SK-N-MC (cell line): ENCODE measurements at regions not wholly inside any gene's neighbourhood (a gene's known extent, or its start where the extent isn't known, plus 50 kb on each side); places are given as distances from the start of the nearest gene placed in this dataset.

Experiments used
- DNase-seq: peaks from one replicate; pipeline ENCODE4 v3.0.0-alpha.2; 2011; ENCODE audit warnings: low read depth, low spot score
- H3K27ac ChIP-seq: fragments of 200-600 bp; sonication (generic); 2 replicates; pipeline ENCODE4 v1.5.1; 2016; ENCODE audit warnings: mixed run types
- H3K36me3 ChIP-seq: fragments of 200-600 bp; sonication (generic); 2 replicates; pipeline ENCODE4 v1.6.1; 2017; ENCODE audit warnings: antibody characterized with exemption, low read length, mixed read lengths; ENCODE audit not compliant: insufficient read depth
- H3K4me3 ChIP-seq: fragments of 200-600 bp; sonication (generic); 2 replicates; pipeline ENCODE4 v1.5.1; 2016
- H3K9ac ChIP-seq: fragments of 200-600 bp; sonication (generic); 2 replicates; pipeline ENCODE4 v1.8.0; 2017; ENCODE audit warnings: mixed run types, mixed read lengths; ENCODE audit not compliant: insufficient read length
- H3K9me3 ChIP-seq: fragments of 200-600 bp; sonication (generic); 2 replicates; pipeline ENCODE4 v1.6.1; 2017; ENCODE audit warnings: low read depth, mild to moderate bottlenecking, antibody characterized with exemption, low read length, moderate library complexity, mixed read lengths
- EZH2 ChIP-seq: fragments of 200-600 bp; sonication (generic); IDR thresholded peaks from one replicate; pipeline ENCODE4 v1.6.1; 2017; ENCODE audit warnings: antibody characterized with exemption
- FOXP2 ChIP-seq: optimal IDR thresholded peaks from 2 replicates; pipeline ENCODE3; 2011; ENCODE audit warnings: mild to moderate bottlenecking, moderate library complexity; ENCODE audit not compliant: insufficient read depth; ENCODE audit errors: extremely low read length, control extremely low read depth
- POLR2AphosphoS5 ChIP-seq: IDR thresholded peaks from 2 replicates; pipeline ENCODE4 v1.6.1; 2012; ENCODE audit warnings: mild to moderate bottlenecking, low read depth, low read length, borderline replicate concordance

GRCh38 chr2:5781679-5782078, 89.5 kb downstream of the SOX11 start:
- no peaks in the 10 kb centered on the region for H3K36me3 ChIP-seq
- H3K4me3 ChIP-seq = no peak overlapping the region
- TF ChIP-seq FOXP2 (no peak), EZH2 (no peak), POLR2AphosphoS5 (no peak)
- DNase-seq = no peak
- H3K9me3 ChIP-seq = no peaks in the 10 kb centered on the region
- no peak overlapping the region for H3K9ac ChIP-seq
- no peak overlapping the region for H3K27ac ChIP-seq

- no peak for TF ChIP-seq EZH2
- TF ChIP-seq FOXP2 = no peak
- no peak for TF ChIP-seq POLR2AphosphoS5
- Histone ChIP-seq H3K9ac (no peak overlapping the region), H3K4me3 (no peak overlapping the region), H3K9me3 (no peaks in the 10 kb centered on the region), H3K36me3 (no peaks in the 10 kb centered on the region), H3K27ac (no peak overlapping the region)
- no peak for DNase-seq
Observed at GRCh38 chr2:5782103-5782502, 89.9 kb downstream of the SOX11 start.

DNA sequence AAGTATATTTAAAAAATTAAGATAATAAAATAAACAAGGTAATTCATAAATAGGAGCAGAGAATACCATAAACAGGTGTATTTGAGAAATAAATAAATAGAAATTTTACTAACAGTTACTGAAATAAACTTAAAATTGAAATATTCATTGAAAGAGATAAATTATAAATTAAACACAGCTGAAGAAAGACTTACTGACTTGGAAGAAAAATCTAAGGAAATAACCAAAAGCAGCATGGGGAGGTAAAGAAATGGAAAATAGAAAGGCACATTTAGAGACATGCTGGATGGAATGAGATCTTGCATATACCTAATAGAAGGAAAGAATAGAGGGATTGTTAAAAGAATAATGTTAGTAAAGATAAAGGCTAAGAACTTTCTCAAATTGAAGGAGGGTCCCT, 96.3 kb downstream of the SOX11 start:
- no peak for DNase-seq
- Histone ChIP-seq H3K4me3 (no peak overlapping the region), H3K9ac (no peak overlapping the region), H3K9me3 (no peaks in the 10 kb centered on the region), H3K27ac (no peak overlapping the region), H3K36me3 (no peaks in the 10 kb centered on the region)
- TF ChIP-seq FOXP2 = no peak
- no peak for TF ChIP-seq EZH2
- TF ChIP-seq POLR2AphosphoS5 = no peak

DNA sequence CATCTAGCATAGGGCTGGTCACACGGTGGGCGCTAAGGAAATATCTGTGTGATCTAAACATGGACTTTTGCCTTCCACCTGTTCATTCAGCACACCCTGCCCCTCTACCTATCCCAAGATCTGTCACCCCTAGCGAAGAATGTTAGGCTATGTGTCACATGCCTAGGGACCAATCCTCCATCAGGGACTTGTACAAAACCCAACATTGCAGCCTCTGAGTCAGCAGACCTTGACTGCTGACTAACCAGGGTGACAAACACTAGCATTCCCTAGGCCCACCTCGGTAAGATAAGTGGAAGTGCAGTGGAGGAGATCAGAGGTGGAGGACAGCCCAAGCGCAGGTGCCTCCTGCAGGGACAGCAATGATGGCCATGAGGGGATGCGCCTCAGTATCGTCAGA, 99.2 kb downstream of the SOX11 start:
- Histone ChIP-seq H3K27ac (no peak overlapping the region), H3K4me3 (no peak overlapping the region), H3K9me3 (no peaks in the 10 kb centered on the region), H3K36me3 (no peaks in the 10 kb centered on the region), H3K9ac (no peak overlapping the region)
- TF ChIP-seq EZH2 (no peak), POLR2AphosphoS5 (no peak), FOXP2 (no peak)
- DNase-seq = no peak

DNA sequence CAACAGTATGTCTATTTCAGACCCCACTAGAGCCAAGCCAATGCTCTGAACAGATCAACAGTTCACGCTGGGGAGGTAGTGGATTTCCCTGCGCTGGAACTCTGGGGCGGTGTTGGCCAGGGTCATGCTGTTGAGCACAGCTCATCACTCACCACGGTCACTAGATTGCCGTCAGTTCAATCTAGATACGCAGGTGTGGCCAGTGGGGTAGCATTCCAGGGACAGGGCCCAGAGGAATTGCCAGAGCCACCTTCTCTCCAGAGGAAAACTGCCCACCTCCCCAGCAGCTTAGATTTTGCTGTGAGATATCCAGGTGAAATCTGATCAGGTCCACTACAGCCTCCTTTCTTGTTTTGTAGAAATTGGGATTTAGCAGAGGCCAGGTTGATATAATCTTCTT, 101.8 kb downstream of the SOX11 start:
- Histone ChIP-seq H3K4me3 (no peak overlapping the region), H3K27ac (no peak overlapping the region), H3K9ac (no peak overlapping the region), H3K9me3 (no peaks in the 10 kb centered on the region), H3K36me3 (no peaks in the 10 kb centered on the region)
- TF ChIP-seq EZH2 (no peak), FOXP2 (no peak), POLR2AphosphoS5 (no peak)
- DNase-seq = no peak

- TF ChIP-seq FOXP2 (no peak), POLR2AphosphoS5 (no peak), EZH2 (no peak)
- no peak overlapping the region for H3K4me3 ChIP-seq
- no peak overlapping the region for H3K9ac ChIP-seq
- no peak overlapping the region for H3K27ac ChIP-seq
- no peaks in the 10 kb centered on the region for H3K9me3 ChIP-seq
- DNase-seq = no peak
- H3K36me3 ChIP-seq = no peaks in the 10 kb centered on the region
Observed at GRCh38 chr2:5798084-5798483, 105.9 kb downstream of the SOX11 start.

DNA sequence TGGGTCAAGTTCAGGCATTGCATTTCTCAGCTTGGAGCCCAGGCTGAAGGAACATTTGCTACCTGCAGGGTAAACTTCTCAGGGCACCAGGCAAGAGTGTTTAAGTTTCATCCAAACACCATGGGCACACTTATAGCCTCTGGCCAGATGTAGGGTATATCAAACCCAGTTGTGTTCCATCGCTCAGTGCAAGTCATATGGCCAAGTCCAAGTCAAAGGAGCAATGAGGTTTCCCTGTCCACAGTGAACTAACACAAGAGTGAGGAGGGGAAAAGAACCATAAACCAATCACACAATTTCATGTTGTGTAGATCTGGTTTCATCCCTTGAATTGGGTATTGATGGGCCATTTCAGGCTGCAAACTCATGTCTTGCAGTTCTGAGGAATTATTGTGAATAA, 107.2 kb downstream of the SOX11 start:
- DNase-seq = no peak
- TF ChIP-seq FOXP2 (no peak), EZH2 (no peak), POLR2AphosphoS5 (no peak)
- Histone ChIP-seq H3K36me3 (no peaks in the 10 kb centered on the region), H3K4me3 (no peak overlapping the region), H3K9ac (no peak overlapping the region), H3K27ac (no peak overlapping the region), H3K9me3 (no peaks in the 10 kb centered on the region)

- no peaks in the 10 kb centered on the region for H3K36me3 ChIP-seq
- no peak overlapping the region for H3K4me3 ChIP-seq
- H3K9ac ChIP-seq = no peak overlapping the region
- no peaks in the 10 kb centered on the region for H3K9me3 ChIP-seq
- TF ChIP-seq POLR2AphosphoS5 (no peak), EZH2 (no peak), FOXP2 (no peak)
- no peak for DNase-seq
- no peak overlapping the region for H3K27ac ChIP-seq
Observed at GRCh38 chr2:5803547-5803946, 111.4 kb downstream of the SOX11 start.

DNA sequence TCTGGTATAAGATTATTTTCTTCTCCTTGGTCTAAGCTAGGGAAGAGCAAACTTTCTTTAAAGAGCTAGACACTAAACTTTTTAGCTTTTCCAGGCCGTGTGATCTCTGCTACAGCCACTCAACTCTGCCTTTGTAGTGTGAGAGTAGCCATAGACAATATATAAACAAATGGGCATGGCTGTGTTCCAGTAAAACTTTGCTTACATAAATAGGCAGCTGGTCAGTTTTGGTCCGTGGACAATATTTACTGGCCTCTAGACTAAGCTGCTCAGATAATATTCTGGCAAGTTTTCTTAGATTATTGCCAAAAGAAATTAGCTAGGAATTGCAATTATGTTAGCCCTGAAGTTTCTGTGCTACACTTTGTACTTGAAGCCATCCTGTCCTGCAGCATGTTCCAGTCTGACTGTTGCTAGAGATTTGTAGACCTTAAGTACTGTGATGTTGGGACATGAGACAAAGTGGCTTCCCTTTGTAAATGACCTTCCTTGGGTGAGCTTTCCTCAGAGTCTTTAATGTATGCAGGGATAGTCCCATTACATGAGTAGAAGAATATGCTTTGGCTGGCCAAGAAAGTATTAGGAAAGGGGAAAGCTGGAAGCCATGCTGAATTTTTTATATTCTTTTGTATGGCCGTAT, 126.9 kb downstream of the SOX11 start:
- TF ChIP-seq POLR2AphosphoS5 = no peak
- TF ChIP-seq EZH2 = no peak
- no peak for TF ChIP-seq FOXP2
- DNase-seq = no peak
- Histone ChIP-seq H3K9ac (no peak overlapping the region), H3K27ac (no peak overlapping the region), H3K4me3 (no peak overlapping the region), H3K36me3 (no peaks in the 10 kb centered on the region), H3K9me3 (no peaks in the 10 kb centered on the region)

DNA sequence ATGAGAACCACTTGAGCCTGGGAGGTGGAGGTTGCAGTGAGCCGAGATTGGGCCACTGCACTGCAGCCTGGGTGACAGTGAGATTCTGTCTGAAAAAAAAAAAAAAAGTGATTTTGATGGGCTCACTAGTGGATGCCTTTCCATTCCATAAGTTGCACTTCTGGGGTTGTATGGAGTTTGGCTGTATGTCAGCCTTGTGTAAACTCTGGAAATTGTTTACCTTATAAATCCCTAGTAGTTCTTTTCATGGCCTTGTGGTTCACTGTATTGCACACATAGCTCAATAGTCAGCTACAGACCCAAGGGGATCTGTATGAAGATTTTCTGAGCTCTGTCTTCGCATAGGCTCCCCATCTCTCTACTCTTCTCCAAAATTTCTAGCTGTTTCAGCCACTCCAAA, 131.9 kb downstream of the SOX11 start:
- Histone ChIP-seq H3K36me3 (no peaks in the 10 kb centered on the region), H3K27ac (no peak overlapping the region), H3K9ac (no peak overlapping the region), H3K9me3 (no peaks in the 10 kb centered on the region), H3K4me3 (no peak overlapping the region)
- TF ChIP-seq FOXP2 (no peak), EZH2 (no peak), POLR2AphosphoS5 (no peak)
- DNase-seq = no peak
